Neural crest cell (in vitro differentiated cells): ENCODE measurements at regions not wholly inside any gene's neighbourhood (a gene's known extent, or its start where the extent isn't known, plus 50 kb on each side); places are given as distances from the start of the nearest gene placed in this dataset.

Experiments used
- DNase-seq: peaks from one replicate; pipeline ENCODE4 v3.0.0; 2021; ENCODE audit warnings: low read depth, mixed read lengths, low spot score
- H3K27ac Mint-ChIP-seq: one replicate; pipeline ENCODE4 v1.8.0; 2021; ENCODE audit warnings: mild to moderate bottlenecking, mixed read lengths; ENCODE audit not compliant: unreplicated experiment
- H3K27me3 Mint-ChIP-seq: 2 replicates; pipeline ENCODE4 v1.8.0; 2021; ENCODE audit warnings: low read depth, mild to moderate bottlenecking, mixed read lengths
- H3K36me3 Mint-ChIP-seq: 2 replicates; pipeline ENCODE4 v1.8.0; 2021; ENCODE audit warnings: low read depth, mild to moderate bottlenecking, mixed read lengths
- H3K4me1 Mint-ChIP-seq: 2 replicates; pipeline ENCODE4 v1.8.0; 2021; ENCODE audit warnings: mixed read lengths
- H3K4me3 Mint-ChIP-seq: one replicate; pipeline ENCODE4 v1.8.0; 2021; ENCODE audit warnings: mild to moderate bottlenecking, mixed read lengths
- H3K9me3 Mint-ChIP-seq: 2 replicates; pipeline ENCODE4 v1.8.0; 2021; ENCODE audit warnings: mixed read lengths
- CTCF ChIP-seq: fragments of 200-600 bp; sonication (generic); conservative IDR thresholded peaks from 2 replicates; pipeline ENCODE4 v1.5.0; 2021; ENCODE audit warnings: antibody characterized with exemption, mild to moderate bottlenecking

DNA sequence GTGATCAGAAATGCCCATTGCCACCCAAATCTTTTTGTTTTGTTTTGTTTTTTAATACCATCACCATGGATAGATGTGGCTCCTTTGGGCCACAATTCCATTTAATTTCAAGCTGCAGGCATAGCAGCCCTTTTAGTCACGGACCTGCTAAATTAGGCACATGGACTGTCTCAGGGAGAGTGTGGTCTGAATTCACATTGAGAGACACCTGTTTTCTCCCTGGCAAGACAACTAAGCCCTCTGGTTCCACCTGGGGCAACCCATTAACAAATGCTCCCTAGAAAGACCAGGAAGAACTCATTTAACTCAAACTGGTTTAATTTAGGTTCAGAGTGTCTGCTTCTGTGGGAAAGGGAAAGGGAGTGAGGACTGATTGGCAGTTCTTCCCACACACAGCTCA, 88.2 kb upstream of the ANKRD1 start:
- no peak overlapping the region for H3K27ac Mint-ChIP-seq
- no peak for TF ChIP-seq CTCF
- no peaks in the 10 kb centered on the region for H3K27me3 Mint-ChIP-seq
- peaks cover 4% of the 10 kb centered on the region for H3K9me3 Mint-ChIP-seq
- no peaks in the 10 kb centered on the region for H3K36me3 Mint-ChIP-seq
- no peak for DNase-seq
- no peak overlapping the region for H3K4me3 Mint-ChIP-seq
- H3K4me1 Mint-ChIP-seq, result peaks cover 4% of the 10 kb centered on the region

DNA sequence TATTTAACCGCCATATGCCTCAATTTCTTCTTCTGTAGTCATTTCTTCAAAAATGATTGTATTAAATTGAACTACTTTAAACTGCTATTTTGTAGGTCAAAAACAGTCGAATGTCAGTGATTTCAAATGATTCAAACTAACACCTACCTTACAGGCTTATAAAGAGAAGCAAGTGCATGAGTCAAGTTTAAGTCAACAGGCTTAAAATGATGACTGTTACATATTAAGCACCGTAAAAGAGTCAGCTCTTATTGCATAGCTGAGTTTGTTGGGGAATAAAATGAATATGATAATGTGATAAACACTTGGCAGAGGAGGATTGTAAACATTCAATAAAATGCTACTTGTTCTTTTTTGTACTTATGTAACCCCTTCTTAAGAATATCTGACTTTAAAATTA, 90.1 kb upstream of the ANKRD1 start:
- Mint-ChIP-seq H3K27ac (no peak overlapping the region), H3K9me3 (peaks cover 4% of the 10 kb centered on the region), H3K4me1 (peaks cover 4% of the 10 kb centered on the region), H3K36me3 (no peaks in the 10 kb centered on the region), H3K4me3 (no peak overlapping the region), H3K27me3 (no peaks in the 10 kb centered on the region)
- DNase-seq, result no peak
- no peak for TF ChIP-seq CTCF

DNA sequence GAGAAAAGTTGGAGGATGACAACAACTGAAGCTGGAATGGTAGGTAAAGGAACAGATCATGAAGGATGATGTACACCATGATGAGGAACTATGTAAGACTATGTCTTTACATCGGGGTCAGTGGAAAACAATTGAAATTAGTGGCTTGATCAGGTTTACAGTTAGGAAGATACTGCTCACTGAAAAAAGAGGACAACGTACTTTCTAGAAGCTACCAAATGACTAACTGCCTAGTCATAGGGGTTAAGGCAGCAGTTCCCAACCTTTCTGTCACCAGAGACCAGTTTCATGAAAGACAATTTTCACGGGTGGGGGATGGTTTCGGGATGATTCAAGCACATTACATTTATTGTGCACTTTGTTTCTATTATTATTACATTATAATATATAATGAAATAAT, 91.6 kb upstream of the ANKRD1 start:
- peaks cover 4% of the 10 kb centered on the region for H3K9me3 Mint-ChIP-seq
- H3K4me3 Mint-ChIP-seq, result no peak overlapping the region
- no peaks in the 10 kb centered on the region for H3K27me3 Mint-ChIP-seq
- H3K4me1 Mint-ChIP-seq, result no peaks in the 10 kb centered on the region
- no peak overlapping the region for H3K27ac Mint-ChIP-seq
- no peak for TF ChIP-seq CTCF
- no peak for DNase-seq
- no peaks in the 10 kb centered on the region for H3K36me3 Mint-ChIP-seq

DNA sequence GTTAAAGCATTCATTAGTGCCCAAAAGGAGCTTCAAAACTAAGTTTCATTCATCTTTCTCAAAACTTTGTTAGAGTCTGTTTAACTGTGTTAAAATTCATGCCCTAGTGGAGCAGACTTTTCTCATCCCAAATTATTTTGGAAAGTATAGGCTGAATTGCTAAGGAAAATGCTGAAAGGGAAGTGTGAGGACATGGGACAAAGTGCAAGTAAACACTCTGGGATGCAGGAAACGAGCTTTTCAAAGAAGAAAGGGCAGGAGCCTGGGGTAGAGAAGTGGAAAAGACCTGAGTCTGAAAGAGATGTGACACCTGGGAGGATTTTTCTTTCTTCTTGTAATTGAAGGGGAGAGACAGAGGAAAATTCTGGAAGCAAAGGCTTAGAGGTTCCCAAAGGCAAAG, 93.1 kb upstream of the ANKRD1 start:
- Mint-ChIP-seq H3K27me3 (no peaks in the 10 kb centered on the region), H3K27ac (peak overlapping the region; percentile 74), H3K9me3 (peaks cover 4% of the 10 kb centered on the region), H3K4me3 (no peak overlapping the region), H3K36me3 (no peaks in the 10 kb centered on the region), H3K4me1 (no peaks in the 10 kb centered on the region)
- no peak for DNase-seq
- no peak for TF ChIP-seq CTCF

DNA sequence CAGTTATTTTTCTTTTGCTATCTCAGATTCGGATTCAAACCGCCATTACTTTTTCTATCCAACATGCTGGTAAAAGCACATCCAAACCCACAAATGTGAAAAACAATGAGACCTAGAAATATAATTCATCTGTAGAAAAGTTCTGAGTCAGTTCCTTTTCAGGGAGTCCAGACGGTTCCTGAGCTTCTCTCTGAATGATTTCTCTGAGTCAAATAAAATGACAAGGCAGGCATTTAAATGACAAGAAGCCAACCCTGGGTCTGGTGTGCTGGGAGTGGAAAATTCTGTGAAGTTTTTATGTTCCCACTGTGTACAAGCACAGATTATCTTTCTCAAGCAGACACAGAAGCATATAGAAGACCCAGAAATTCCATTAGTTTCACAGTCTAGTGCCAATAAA, 96.3 kb upstream of the ANKRD1 start:
- no peaks in the 10 kb centered on the region for H3K27me3 Mint-ChIP-seq
- H3K36me3 Mint-ChIP-seq, result no peaks in the 10 kb centered on the region
- DNase-seq, result no peak
- no peak overlapping the region for H3K4me3 Mint-ChIP-seq
- H3K27ac Mint-ChIP-seq, result no peak overlapping the region
- no peak for TF ChIP-seq CTCF
- peaks cover 1% of the 10 kb centered on the region for H3K4me1 Mint-ChIP-seq
- peaks cover 1% of the 10 kb centered on the region for H3K9me3 Mint-ChIP-seq

GRCh38 chr10:91021901-91022300, 101.0 kb upstream of the ANKRD1 start:
- peaks cover 10% of the 10 kb centered on the region for H3K9me3 Mint-ChIP-seq
- H3K36me3 Mint-ChIP-seq, result peaks cover 9% of the 10 kb centered on the region
- TF ChIP-seq CTCF, result no peak
- H3K27me3 Mint-ChIP-seq, result no peaks in the 10 kb centered on the region
- DNase-seq, result no peak
- no peak overlapping the region for H3K4me3 Mint-ChIP-seq
- peaks cover 32% of the 10 kb centered on the region for H3K4me1 Mint-ChIP-seq
- H3K27ac Mint-ChIP-seq, result no peak overlapping the region
